ENCODE measurements at regions not wholly inside any gene's neighbourhood (a gene's known extent, or its start where the extent isn't known, plus 50 kb on each side); places are given as distances from the start of the nearest gene placed in this dataset.
"Not testable (repeated sequence)": the region's sequence is repeated elsewhere in the genome, so short reads cannot be mapped to it uniquely, and the experiment has no call there.

DNA sequence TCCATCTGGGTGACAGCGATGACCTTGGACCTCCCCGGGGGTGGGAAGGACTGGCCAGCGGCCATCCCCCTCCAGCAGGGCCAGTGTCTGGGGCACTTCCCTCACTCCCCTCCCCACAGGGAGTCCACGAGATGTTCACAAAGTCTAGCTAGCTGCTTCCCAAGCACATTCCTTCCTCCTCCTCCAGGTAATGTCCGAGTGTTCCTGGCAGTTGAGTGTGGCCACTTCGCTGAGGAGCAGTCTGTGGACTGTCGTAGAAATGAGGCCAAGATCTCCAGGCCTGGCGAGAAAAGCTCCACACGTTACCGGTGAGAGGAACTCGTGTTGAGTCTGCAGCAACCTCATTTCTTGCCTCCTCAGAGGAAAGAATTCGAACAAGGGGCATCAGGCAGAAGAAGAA, 425.5 kb downstream of the BRD1 start:
- no peak for DNase-seq

- DNase-seq, result no peak
Measured at GRCh38 chr22:49400941-49401598, 426.6 kb downstream of the BRD1 start.

GRCh38 chr22:49400136-49400940, 427.3 kb downstream of the BRD1 start:
- DNase-seq, result no peak

- DNase-seq, result no peak
Measured at GRCh38 chr22:49398646-49399045, 429.0 kb downstream of the BRD1 start.

DNA sequence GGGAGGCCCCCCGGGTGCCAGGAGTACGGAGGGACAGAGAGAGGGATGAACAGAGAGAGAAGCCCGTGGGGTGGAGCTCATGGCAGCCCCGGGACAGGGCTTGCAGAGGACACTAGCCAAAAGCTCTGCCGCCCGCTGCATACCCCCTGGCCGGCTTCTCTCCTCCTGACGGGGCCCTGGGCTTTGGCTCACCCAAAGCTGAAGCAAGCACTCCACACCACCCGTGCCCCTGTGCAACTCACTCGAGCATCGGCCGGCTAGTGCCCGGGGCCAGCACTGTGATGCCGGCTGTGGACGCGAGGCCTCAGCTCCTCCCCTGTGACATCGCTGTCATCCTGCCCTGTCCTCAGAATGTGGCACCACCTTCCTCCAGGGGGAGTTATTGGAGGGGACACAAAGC, 429.6 kb downstream of the BRD1 start:
- DNase-seq, result no peak

DNA sequence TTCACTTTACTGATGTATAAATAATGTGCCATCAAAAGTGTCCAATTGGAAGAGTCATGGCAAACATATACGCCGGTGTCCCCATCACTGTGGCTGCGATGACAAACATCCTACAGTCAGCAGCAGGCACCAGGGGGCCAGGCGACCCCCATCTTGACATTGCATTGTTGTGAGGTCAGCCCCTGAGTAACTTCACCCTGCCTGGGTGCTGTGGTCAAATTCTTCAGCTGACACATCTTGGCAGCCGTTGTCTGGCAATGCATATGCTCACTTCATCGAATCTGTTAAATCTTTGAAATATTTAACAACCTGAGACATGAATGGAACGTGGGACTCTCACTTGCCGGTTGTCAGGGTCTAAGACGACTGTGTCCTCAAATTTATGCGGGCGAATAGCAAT, 430.9 kb downstream of the BRD1 start:
- no peak for DNase-seq

DNA sequence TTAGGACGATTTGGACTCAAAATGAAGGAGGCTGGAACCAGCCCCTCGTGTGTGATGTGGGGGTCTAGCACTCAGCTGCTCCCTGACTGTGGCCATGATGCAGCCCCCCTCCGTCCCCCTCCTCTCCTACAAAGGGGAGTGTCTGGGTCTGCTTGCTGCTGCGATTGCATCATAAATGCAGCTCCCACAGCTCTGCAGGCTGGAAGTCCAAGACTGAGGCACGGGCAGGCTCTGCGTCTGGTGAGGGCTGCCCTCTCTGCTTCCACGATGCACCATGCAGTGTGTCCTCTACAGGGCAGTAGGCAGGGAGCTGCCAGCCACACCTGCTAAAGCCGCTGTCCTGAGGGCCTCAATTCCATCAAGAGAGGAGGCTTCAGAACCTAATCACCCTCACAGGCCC, 432.1 kb downstream of the BRD1 start:
- DNase-seq, result no peak

DNA sequence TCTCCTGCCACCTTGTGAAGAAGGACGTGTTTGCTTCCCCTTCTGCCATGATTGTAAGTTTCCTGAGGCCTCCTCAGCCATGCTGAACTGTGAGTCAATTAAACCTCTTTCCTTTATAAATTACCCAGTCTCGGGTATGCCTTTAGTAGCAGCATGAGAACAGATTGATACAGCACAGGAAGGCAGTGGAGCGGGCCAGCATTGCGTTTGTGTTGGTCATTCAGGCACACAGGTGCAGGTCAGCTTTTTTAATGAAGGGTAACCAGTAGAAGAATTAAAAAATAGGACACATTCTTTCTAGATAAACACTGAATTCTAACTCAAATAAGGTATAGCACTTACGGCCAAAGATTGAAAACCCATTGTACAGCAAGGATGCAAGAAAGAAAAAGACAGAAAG, 432.6 kb downstream of the BRD1 start:
- DNase-seq, result not testable (repeated sequence)

DNA sequence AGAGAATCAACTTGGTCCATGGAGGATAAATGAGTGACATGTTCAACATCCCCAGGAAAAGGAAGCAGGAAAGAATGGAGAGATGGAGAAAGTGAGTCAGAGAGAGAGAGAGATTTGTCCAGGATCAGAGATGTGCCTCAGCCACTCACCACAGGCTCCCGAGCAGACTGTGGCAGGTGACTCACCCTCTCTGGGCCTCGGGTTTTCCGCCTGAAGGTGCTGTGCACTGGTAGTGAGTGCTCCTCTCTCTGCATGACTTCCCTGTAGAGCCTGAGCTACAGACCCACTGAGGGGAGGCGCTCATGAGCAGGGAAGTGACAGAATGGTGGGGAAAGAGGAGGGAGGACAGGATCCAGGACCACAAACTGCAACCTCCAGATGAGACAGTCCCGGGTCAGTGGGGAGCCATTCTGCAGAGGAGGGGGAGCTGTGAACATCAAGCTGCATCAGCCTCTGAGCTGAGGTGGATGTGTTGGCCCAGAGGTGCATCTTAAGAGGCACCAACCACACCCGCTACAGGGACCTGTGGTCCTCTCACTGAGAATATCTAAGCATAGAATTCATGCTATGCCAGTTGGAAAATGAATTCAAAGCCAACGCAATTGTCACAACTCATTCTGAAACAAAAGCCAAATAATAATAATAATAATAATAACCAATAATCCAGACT, 433.4 kb downstream of the BRD1 start:
- DNase-seq, result no peak

GRCh38 chr22:49393526-49393925, 434.1 kb downstream of the BRD1 start:
- DNase-seq, result no peak

GRCh38 chr22:49392841-49393510, 434.7 kb downstream of the BRD1 start:
- no peak for DNase-seq

DNA sequence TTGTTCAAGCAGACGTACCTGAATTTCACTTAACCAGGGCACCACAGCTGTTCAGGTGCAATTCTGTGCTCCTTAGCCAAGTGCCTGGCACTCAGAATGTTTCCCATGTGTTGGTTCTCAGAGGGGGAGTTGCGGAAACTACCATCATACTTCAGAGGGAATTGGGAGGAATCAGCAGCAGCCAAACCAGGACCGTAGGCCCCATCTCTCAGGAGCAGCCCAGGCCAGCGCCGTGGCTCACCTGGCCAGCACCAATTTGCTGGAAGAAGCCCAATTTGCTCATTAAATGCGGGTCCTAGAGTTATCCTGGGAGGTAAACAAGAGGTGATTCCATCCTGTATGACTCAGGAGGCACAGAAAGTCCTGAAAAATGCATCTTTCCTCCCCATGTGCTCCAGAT, 435.4 kb downstream of the BRD1 start:
- no peak for DNase-seq

- DNase-seq, result no peak
Measured at GRCh38 chr22:49391436-49391835, 436.2 kb downstream of the BRD1 start.

DNA sequence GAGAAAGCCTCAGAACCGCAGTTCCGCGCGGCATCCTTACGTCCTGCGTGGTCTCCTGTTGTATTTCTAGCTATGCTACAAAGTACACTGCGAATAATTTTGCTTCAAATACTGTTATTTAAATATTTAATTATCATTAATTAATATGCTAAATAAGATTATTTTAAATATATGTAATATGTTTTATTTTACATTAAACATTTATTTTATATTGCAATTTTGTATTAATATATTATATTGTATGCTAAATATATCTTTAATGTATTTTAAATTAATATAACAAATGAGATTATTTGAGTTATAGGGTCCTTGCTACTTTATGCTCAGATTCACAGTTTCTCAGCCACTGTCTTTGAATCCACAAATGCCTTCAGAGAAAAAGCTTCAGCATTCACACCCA, 436.7 kb downstream of the BRD1 start:
- DNase-seq, result no peak

DNA sequence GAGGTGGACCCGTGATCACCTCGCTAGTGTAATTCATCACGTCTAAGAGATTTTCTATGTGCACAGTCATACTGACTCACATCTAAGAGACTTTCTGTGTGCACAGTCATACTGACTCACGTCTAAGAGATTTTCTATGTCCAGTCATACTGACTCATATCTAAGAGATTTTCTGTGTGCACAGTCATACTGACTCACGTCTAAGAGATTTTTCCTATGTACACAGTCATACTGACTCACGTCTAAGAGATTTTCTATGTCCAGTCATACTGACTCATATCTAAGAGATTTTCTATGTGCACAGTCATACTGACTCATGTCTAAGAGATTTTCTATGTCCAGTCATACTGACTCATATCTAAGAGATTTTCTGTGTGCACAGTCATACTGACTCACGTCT, 443.8 kb downstream of the BRD1 start:
- not testable (repeated sequence) for DNase-seq

- no peak for DNase-seq
Measured at GRCh38 chr22:49382451-49382735, 445.3 kb downstream of the BRD1 start.

- DNase-seq, result no peak
Measured at GRCh38 chr22:49381595-49382450, 445.9 kb downstream of the BRD1 start.

GRCh38 chr22:49380828-49381114, 446.9 kb downstream of the BRD1 start:
- DNase-seq, result no peak

DNA sequence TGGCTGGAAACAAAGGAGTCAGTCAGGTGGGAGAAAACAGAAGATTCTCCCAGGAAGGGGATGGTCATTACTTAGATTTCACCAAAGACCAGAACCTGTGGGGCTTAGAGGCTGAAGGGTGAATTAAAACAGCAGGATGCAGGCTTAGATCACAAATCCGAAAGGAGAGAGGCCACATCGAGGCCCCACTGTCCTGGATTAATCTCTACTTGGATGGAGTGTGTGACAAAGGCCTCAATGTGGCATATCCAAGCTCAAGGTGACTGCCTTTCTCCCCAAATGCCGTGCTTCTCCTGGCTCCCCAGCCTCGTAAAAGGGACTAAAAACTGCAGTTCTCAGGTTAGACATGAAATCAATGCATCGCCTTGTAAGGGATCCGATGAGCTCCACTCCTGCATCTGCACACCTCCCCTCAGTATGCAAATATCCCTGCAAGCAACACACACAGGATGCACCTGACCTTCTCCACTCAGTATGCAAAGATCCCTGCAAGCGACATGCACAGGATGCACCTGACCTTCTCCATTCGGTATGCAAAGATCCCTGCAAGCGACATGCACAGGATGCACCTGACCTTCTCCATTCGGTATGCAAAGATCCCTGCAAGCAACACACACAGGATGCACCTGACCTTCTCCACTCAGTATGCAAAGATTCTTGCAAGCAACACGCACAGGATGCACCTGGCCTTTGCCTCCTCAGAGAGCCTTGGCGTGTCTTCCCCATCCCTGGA, 447.4 kb downstream of the BRD1 start:
- no peak for DNase-seq

GRCh38 chr22:49377306-49377705, 450.4 kb downstream of the BRD1 start:
- no peak for DNase-seq

DNA sequence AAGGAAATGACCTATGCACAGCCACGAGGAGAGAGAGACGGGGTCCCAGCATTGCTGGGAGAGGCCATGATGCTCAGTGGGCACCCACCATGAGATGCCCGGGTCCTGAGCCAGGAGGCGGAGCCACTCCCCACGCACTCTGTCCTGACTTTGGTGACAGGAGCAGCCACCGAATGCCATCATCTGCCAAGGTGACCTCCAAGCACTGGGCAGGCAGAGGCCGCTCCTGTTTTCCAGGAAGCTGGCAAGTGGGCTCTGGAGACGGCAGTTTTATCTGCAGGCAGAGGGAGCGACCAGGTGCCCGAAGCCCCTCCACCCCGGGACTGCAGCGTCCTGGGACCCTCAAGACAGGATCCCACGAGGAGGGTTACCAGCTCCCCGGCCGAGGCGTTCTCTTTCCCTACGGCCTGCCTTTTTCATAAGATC, 453.9 kb downstream of the BRD1 start:
- no peak for DNase-seq

GRCh38 chr22:49373289-49373666, 454.4 kb downstream of the BRD1 start:
- DNase-seq, result no peak
